ENCODE measurements at regions not wholly inside any gene's neighbourhood (a gene's known extent, or its start where the extent isn't known, plus 50 kb on each side); places are given as distances from the start of the nearest gene placed in this dataset.

GRCh38 chr16:8474587-8474986 is 115.7 kb downstream of the TMEM114 start:
- TF ChIP-seq POLR2AphosphoS5 (IDR thresholded peaks at IDR 0.05; ENCODE audit: low read depth, low read length) (no peak), TAF1 (IDR thresholded peaks at IDR 0.05; ENCODE audit: low read depth, low read length) (no peak), POU2F2 (IDR thresholded peaks at IDR 0.05; ENCODE audit: low read depth, low read length) (no peak), POLR2A (IDR thresholded peaks at IDR 0.05; ENCODE audit: low read depth, low read length) (no peak)

Measured in GM12891 (cell line).